HL-60 (cell line): ENCODE measurements at regions not wholly inside any gene's neighbourhood (a gene's known extent, or its start where the extent isn't known, plus 50 kb on each side); places are given as distances from the start of the nearest gene placed in this dataset.

Experiments used
- POLR2AphosphoS5 ChIP-seq: IDR thresholded peaks from 2 replicates; pipeline ENCODE4 v1.6.1; 2012; ENCODE audit warnings: low read depth
- TF ChIP-seq, protein P1 (sequence below): IDR thresholded peaks from one replicate; pipeline ENCODE4 v1.5.1; 2011; ENCODE audit warnings: low read length, control low read depth, inconsistent platforms; ENCODE audit not compliant: insufficient read depth

GRCh38 chr2:4020153-4020552 is 316.8 kb downstream of the DCDC2C start:
- TF ChIP-seq, protein P1, sequence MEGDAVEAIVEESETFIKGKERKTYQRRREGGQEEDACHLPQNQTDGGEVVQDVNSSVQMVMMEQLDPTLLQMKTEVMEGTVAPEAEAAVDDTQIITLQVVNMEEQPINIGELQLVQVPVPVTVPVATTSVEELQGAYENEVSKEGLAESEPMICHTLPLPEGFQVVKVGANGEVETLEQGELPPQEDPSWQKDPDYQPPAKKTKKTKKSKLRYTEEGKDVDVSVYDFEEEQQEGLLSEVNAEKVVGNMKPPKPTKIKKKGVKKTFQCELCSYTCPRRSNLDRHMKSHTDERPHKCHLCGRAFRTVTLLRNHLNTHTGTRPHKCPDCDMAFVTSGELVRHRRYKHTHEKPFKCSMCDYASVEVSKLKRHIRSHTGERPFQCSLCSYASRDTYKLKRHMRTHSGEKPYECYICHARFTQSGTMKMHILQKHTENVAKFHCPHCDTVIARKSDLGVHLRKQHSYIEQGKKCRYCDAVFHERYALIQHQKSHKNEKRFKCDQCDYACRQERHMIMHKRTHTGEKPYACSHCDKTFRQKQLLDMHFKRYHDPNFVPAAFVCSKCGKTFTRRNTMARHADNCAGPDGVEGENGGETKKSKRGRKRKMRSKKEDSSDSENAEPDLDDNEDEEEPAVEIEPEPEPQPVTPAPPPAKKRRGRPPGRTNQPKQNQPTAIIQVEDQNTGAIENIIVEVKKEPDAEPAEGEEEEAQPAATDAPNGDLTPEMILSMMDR = no peak
- no peak for TF ChIP-seq POLR2AphosphoS5
